A549 (cell line): ENCODE measurements at regions not wholly inside any gene's neighbourhood (a gene's known extent, or its start where the extent isn't known, plus 50 kb on each side); places are given as distances from the start of the nearest gene placed in this dataset.

ENCODE experiments used
- CEBPB ChIP-seq, 2 experiments: fragments of >200 bp in 1 of 2; sonication (Bioruptor Twin) in 1 of 2; formaldehyde crosslinking in 1 of 2; IDR thresholded peaks; 2 replicates each; pipeline ENCODE4 v1.6.1; 2012 to 2016
- CHD2 ChIP-seq: fragments of 150-350 bp; IDR thresholded peaks from 2 replicates; pipeline ENCODE4 v1.6.1; 2014; ENCODE audit warnings: low read length; ENCODE audit not compliant: partially characterized antibody
- FOSL2 ChIP-seq, 2 experiments: fragments of 450-650 bp in 1 of 2; fragments of >200 bp in 1 of 2; sonication (Bioruptor Twin) in 1 of 2; formaldehyde crosslinking; IDR thresholded peaks; 2 replicates each; pipeline versions ENCODE4 v1.5.0 to v1.6.1; 2016 to 2020; ENCODE audit warnings: mild to moderate bottlenecking in 1 of 2, moderate library complexity in 1 of 2
- HDAC2 ChIP-seq: fragments of 200-600 bp; sonication (generic); IDR thresholded peaks from 2 replicates; pipeline ENCODE4 v1.6.1; 2016
- SMC3 ChIP-seq: fragments of >200 bp; sonication (Bioruptor Twin); formaldehyde crosslinking; IDR thresholded peaks from 3 replicates; pipeline ENCODE4 v1.6.1; 2018; ENCODE audit warnings: inconsistent platforms
- USF2 ChIP-seq: fragments of 450-650 bp; IDR thresholded peaks from 2 replicates; pipeline ENCODE4 v1.6.1; 2014; ENCODE audit warnings: antibody characterized with exemption
- TF ChIP-seq, protein P1 (sequence below): fragments of >200 bp; sonication (Bioruptor Twin); formaldehyde crosslinking; IDR thresholded peaks from 3 replicates; pipeline ENCODE4 v1.5.1; 2016
- TF ChIP-seq, protein P2 (sequence below): fragments of 200-600 bp; sonication (generic); IDR thresholded peaks from 2 replicates; pipeline ENCODE4 v1.6.1; 2016; ENCODE audit warnings: antibody characterized with exemption, mild to moderate bottlenecking, moderate library complexity

- TF ChIP-seq FOSL2 (IDR thresholded peaks at IDR 0.05) = no peak
- no peak for TF ChIP-seq FOSL2 (CRISPR knock-in tag; IDR thresholded peaks at IDR 0.05)
- no peak for TF ChIP-seq SMC3
- TF ChIP-seq, protein P1, sequence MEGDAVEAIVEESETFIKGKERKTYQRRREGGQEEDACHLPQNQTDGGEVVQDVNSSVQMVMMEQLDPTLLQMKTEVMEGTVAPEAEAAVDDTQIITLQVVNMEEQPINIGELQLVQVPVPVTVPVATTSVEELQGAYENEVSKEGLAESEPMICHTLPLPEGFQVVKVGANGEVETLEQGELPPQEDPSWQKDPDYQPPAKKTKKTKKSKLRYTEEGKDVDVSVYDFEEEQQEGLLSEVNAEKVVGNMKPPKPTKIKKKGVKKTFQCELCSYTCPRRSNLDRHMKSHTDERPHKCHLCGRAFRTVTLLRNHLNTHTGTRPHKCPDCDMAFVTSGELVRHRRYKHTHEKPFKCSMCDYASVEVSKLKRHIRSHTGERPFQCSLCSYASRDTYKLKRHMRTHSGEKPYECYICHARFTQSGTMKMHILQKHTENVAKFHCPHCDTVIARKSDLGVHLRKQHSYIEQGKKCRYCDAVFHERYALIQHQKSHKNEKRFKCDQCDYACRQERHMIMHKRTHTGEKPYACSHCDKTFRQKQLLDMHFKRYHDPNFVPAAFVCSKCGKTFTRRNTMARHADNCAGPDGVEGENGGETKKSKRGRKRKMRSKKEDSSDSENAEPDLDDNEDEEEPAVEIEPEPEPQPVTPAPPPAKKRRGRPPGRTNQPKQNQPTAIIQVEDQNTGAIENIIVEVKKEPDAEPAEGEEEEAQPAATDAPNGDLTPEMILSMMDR = no peak
- TF ChIP-seq HDAC2 = no peak
- no peak for TF ChIP-seq CHD2
- TF ChIP-seq, protein P2, sequence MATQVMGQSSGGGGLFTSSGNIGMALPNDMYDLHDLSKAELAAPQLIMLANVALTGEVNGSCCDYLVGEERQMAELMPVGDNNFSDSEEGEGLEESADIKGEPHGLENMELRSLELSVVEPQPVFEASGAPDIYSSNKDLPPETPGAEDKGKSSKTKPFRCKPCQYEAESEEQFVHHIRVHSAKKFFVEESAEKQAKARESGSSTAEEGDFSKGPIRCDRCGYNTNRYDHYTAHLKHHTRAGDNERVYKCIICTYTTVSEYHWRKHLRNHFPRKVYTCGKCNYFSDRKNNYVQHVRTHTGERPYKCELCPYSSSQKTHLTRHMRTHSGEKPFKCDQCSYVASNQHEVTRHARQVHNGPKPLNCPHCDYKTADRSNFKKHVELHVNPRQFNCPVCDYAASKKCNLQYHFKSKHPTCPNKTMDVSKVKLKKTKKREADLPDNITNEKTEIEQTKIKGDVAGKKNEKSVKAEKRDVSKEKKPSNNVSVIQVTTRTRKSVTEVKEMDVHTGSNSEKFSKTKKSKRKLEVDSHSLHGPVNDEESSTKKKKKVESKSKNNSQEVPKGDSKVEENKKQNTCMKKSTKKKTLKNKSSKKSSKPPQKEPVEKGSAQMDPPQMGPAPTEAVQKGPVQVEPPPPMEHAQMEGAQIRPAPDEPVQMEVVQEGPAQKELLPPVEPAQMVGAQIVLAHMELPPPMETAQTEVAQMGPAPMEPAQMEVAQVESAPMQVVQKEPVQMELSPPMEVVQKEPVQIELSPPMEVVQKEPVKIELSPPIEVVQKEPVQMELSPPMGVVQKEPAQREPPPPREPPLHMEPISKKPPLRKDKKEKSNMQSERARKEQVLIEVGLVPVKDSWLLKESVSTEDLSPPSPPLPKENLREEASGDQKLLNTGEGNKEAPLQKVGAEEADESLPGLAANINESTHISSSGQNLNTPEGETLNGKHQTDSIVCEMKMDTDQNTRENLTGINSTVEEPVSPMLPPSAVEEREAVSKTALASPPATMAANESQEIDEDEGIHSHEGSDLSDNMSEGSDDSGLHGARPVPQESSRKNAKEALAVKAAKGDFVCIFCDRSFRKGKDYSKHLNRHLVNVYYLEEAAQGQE = no peak
- TF ChIP-seq CEBPB (IDR thresholded peaks at IDR 0.05) = no peak
- no peak for TF ChIP-seq USF2
These were observed 329.3 kb upstream of the PROX1 start for GRCh38 chr1:213658457-213658856.
